A172 (cell line): ENCODE measurements at regions not wholly inside any gene's neighbourhood (a gene's known extent, or its start where the extent isn't known, plus 50 kb on each side); places are given as distances from the start of the nearest gene placed in this dataset.
"Not testable (repeated sequence)": the region's sequence is repeated elsewhere in the genome, so short reads cannot be mapped to it uniquely, and the experiment has no call there.

Experiments used
- DNase-seq: peaks from one replicate; pipeline ENCODE4 v3.0.0-alpha.2; 2015; ENCODE audit warnings: low spot score

DNA sequence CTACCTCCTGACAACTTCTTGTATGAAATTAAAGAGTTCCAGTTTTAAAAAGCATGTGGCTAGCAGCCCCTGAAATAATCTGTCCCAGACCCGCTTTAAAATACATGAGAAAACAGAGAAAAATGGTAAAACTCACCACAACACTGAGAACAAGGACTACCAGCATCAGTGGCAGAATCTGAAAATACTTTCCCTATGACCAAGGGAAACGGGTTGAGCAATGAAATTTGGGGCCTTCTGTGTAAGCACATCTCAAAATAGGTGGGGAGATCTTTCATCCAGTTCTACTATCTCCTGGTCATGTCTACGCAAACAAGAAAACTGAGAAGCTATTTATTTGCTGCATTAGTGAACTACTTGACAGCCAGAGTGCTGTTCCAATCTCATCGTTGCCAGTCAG, 172.3 kb downstream of the LNPK start:
- no peak for DNase-seq

DNA sequence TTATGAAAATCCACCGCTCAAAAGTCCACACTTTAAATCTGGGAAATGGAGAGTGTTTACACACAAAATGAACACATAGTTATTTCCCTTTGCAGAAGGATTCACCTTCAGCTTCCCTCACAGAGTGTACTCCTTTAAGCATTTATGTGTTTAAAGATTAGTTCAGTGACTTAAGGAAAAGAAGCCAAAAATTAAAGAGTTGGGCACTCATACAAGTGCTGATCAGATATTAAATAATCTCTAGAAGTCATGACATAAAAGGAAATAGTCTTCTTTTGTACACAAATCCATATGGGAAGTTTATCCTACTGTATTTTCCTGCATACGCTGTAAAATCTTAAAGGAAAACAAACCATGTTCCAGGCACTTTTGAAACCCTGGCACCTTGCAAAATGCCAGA, 174.2 kb downstream of the LNPK start:
- DNase-seq = no peak

- no peak for DNase-seq
These were observed 177.8 kb downstream of the LNPK start for GRCh38 chr2:175824243-175824642.

DNA sequence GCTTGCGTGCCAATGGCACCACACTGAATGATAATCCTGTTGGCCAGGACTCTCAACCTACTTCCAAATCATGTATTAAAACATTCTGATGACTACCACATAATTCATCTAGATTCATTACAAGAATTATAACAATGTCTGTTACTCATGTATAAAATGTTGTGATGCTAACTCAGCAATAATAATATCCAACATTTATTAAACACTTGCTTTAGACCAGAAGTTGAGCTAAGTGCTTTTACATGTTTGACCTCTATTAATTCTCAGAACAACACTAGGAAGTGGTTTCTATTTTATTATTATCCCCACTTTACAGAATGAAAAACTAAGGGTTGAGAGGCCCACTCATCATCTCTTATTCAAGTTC, 178.4 kb downstream of the LNPK start:
- no peak for DNase-seq

DNA sequence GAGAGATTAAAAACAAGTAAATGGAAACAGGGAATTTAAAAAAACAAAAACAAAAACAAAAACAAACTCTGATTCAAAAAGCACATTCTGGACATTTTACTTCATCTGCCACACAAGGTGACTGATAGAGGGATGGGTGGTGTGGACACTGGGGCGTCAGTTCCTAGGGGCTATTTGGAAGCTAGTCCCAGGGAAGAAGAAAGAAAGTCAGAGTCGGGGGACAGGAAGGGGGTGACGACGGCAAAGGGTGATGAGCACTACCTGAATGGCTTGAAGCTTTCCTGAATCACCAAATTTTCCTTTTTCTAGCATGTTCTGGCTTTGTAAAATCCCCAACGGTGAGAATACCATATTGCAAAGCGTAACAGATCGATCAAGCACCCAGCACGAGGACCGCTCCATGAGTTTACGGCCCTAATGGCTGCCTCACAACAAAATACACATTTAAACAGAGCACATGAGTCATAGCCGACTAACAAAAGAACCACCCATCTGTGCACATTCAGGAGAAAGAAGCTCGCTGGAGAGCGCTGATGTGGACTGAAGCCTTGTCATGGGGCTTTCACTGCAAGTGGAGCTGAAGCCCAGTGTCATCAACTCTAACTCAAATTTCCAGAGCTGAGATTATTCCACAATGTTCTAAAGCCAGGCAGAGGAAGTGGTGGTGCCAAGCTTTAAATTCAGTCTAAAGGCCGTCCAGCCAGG, 178.9 kb downstream of the LNPK start:
- DNase-seq = no peak

- no peak for DNase-seq
These were observed 184.8 kb downstream of the LNPK start for GRCh38 chr2:175817221-175817620.

GRCh38 chr2:175815537-175815936, 186.5 kb downstream of the LNPK start:
- DNase-seq = no peak

DNA sequence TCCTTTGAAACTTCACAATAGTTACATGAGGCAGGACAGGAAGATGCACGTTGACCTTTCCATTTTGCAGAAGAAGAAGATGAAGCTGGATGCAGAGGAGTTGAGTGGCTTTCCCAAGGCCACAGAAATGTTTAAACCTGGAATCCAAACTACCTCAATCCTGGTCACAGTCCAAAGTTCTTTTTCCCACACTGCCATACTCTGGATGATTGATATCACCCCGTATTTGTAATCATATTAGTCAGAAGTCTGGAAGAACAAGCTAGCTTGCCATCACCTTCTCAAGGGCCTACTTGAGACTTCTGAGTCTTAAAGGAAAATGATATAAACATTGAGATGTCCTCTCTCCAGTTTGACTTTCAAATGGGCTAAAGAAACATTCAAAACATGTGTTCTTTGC, 190.1 kb downstream of the LNPK start:
- no peak for DNase-seq

GRCh38 chr2:175808858-175809257, 193.2 kb downstream of the LNPK start:
- no peak for DNase-seq

GRCh38 chr2:175808078-175808477, 194.0 kb downstream of the LNPK start:
- no peak for DNase-seq

GRCh38 chr2:175807031-175807873, 194.8 kb downstream of the LNPK start:
- DNase-seq = peak; percentile 84

DNA sequence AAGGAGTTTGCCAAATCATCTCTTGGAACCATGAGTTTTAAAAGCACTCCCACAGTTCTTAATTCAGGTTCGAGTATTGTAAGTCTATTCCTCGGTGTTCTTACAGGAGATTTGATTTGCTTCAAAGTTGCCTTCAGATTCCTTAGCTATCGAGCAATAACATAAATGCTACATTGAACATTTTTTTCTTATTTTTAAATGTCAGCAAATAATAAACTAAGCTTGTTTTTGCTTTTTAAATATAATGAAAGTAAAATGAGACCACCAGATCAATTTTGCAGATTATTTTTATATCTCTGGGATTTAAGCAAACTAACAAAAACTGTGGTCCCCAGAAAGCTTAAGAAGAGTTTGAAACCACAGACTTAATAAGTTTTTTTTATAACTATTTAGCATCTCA, 195.5 kb downstream of the LNPK start:
- DNase-seq = no peak

GRCh38 chr2:175806125-175806490, 196.0 kb downstream of the LNPK start:
- DNase-seq = no peak

DNA sequence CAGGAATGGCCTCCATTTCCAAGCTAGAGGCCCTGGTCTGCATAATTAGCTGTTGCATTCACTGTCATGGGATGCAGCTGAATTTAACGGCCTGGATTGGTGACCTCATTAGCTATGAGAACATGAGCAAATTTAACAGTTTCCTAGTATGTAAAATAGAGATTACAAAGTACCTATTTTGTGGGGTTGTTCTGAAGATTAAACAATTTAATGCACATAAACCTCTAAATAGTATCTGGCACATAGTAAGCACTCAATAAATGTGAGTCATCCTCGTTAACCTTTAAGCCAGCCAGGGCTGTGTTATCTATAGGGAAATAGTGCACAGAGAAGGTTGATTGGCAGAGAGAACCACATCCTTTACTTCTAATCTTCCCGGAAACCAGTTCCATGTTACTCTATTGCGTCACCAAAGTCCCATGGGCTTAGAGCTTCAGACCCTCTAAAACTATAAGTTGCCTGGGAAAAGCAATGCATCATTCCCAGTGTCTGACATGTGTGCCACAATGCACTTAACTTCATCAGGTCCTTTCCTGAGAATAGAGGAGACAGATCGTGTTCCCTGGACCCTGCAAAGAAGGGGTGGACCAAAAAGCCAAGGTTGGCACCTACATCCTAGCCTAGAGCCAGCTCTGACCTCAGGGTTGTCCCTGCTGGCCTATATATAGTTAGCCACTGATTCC, 196.5 kb downstream of the LNPK start:
- DNase-seq = peak; percentile 56

DNA sequence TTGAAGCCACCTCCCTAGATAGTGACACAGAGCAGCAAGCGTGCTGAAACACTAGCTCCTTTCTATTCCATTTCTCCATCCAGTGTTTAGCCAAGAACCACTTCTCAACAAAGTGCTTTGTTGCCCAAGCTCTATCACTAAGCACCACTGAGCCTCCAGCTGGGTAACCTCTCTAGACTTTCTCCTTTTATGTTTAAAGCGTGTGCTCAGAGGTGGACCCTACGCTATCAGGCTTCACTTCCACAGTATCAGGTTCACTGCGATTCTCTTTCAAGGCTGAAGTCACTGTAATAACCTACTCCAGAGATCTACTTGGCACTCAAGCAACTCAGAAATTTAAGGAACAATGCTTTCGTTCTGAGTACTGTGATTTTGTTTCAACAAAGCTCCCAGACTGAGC, 197.9 kb downstream of the LNPK start:
- no peak for DNase-seq

- not testable (repeated sequence) for DNase-seq
These were observed 205.6 kb downstream of the LNPK start for GRCh38 chr2:175796422-175796821.

- DNase-seq = no peak
These were observed 208.4 kb downstream of the LNPK start for GRCh38 chr2:175793648-175794047.

GRCh38 chr2:175792881-175793280, 209.2 kb downstream of the LNPK start:
- no peak for DNase-seq

DNA sequence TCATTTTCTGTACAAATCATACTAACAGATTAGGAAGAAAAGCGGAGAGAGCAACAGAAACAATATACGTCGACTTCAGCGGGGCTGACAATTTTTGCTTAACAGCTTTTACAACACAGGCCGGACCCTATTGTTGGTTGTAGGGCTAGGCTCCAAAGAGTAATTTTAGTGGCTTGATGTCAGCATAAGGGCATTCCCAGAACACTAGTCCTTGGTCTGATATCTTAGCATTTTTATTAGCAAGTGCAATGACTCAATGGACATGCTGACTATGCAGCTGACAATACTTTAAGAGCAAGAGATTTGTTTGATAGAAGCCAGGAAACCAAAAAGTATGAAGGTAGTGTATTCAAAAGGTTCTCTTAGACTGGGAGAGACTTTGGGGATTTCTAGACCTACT, 209.9 kb downstream of the LNPK start:
- DNase-seq = no peak

DNA sequence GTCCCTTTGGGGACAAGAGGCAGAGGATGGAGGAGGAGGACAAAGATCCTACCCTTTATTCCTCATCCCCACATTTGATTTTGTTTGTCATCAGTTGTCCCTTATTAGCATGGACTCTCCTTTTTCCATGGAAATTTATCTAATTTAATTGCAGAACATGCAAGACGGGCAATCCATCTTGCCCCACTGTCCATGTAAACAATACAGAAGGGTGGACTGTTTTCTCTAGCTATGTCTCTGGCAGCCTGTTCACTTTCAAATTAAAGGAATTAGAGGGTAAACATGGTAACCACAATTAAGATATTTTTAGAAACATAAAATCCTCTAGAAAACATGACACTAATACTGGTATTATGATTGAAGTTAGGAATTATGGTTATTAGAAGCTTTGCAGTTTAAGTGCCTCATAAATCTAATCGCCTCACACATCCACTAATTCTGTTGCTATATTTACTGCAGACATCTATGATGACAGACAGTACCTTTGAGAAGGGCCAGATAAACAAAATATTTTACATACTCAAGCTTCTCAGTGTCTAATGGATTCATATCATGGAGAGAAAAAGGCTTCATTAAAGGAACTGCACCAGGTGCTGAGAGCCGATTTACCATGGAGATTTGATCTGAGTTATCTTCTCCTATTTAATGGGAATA, 215.5 kb downstream of the LNPK start:
- no peak for DNase-seq

- DNase-seq = not testable (repeated sequence)
These were observed 224.7 kb downstream of the LNPK start for GRCh38 chr2:175777337-175777736.

DNA sequence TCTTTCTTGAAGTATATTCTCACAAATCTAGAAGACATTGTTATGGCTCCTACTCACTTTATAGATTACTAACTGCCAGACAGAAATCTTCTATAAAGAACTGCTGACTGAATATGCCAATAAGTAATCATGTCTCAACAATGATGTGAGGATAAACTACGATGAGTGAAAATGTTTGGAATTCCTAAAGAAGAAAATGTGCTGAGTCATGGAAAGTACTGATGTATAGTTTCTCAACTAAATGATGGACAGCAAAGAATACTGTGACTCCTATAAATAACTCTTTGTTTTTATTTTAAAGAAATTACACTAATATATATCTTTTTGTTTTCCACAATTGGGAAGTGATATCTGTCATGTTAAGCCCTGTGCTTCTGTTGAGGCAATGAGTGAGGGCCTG, 232.9 kb downstream of the LNPK start:
- no peak for DNase-seq
